ENCODE measurements at regions not wholly inside any gene's neighbourhood (a gene's known extent, or its start where the extent isn't known, plus 50 kb on each side); places are given as distances from the start of the nearest gene placed in this dataset.

- no peak for DNase-seq
These were observed 251.7 kb upstream of the SALL1 start for GRCh38 chr16:51402785-51403184.

DNA sequence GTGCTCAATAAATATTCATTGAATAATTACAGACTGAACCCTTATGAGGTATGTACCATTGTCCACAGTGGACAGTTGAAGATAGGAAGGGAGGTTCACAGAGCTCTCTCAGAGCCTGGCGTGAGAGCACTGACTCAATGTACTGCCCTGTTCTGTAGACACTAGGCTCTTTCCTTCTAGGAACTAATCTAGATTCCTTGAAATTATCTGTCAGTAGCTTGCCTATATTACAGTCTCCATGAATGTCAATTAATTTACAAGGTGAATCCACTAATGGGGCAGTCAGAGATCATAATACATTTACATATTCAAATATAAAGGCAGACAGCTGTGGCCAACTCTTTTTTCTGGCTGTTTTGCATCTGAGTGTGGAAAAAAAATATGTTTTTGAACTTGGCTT is 251.2 kb upstream of the SALL1 start:
- no peak for DNase-seq

DNA sequence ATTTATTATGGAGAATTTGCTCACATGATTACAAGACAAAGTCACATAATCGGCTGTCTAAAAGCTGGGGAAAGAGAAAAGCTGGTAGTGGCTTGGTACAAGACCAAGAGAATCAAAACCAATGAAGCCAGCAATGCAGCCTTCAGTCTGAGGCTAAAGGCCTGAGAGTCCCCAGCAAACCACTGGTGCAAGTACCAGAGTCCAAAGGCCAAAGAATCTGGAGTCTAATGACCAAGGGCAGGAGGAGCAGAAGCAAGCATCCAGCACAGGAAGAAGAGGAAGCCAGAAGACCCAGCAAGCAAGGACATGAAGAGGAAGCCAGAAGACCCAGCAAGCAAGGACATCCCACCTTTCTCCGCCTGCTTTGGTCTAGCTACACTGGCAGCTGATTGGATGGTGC is 250.6 kb upstream of the SALL1 start:
- no peak for DNase-seq

- no peak for DNase-seq
These were observed 249.0 kb upstream of the SALL1 start for GRCh38 chr16:51399908-51400670.

DNA sequence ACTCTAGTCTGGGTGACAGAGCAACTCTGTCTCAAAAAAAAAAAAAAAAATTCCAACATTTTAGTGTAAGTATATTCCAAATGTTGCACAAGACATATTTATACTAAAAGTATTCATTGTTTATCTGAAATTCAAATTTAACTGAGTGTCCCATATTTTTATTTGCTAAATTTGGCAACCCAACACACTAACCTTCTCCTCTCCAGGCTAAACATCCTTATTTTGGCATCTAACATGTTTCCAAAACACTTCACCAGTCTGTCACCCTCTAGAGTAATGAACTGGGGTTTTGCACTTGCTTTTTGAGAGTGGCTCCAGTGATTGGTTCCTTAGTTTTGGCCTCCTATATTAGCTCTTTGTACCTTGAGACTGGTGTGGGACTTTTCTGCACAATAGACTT is 243.4 kb upstream of the SALL1 start:
- no peak for DNase-seq

DNA sequence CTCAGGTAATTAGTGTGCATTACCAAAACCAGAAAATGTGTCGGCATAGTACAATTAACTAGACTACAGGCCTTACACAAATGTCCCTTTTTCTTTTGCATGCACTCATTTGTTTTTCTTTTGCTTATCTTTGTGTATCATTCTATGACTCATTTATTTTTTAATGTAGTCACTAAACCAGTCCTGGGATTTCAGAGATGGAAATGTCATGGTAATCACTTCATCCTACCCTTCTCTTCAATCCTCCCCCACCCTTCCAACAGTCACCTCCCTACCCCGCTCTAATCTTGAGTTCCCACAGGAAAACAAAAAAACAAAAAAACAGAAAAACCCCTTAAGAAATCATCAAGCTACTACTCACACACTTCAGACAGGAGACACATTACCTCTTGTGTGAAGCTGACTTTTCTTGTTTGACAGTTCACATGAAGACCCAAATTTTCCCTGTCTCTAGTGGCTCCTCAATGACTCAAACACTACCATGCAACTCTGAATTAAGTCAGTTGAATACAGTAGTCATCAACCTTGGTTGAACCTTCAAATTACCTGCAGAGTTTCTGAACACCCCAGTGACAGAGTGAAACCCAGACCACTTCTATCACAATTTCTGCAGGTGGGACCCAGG is 242.4 kb upstream of the SALL1 start:
- no peak for DNase-seq

GRCh38 chr16:51392521-51393187 is 241.6 kb upstream of the SALL1 start:
- DNase-seq, result no peak

GRCh38 chr16:51391798-51392511 is 240.9 kb upstream of the SALL1 start:
- no peak for DNase-seq

- no peak for DNase-seq
These were observed 239.8 kb upstream of the SALL1 start for GRCh38 chr16:51390877-51391276.

GRCh38 chr16:51389881-51390280 is 238.8 kb upstream of the SALL1 start:
- no peak for DNase-seq

GRCh38 chr16:51388516-51388951 is 237.5 kb upstream of the SALL1 start:
- DNase-seq, result no peak

DNA sequence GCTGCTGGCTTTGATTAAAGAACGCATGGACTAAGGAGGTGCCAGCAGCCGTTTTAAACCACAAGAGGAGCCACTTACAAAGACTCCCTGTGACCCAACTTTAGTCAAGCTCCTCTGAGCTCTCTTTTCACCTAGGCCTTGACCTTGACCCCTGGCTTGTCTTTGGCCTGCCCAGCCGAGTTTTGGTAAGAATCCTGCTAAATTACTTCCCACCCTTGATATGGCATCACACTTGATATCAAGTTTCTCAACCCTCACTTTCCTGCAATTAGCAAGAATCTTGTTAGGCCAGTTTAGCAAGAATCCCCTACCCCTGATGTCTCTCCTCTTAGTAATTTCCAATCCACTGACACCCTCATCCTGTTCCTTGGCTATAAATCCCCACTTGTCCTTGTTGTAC is 232.8 kb upstream of the SALL1 start:
- DNase-seq, result no peak

GRCh38 chr16:51382940-51383339 is 231.9 kb upstream of the SALL1 start:
- no peak for DNase-seq

DNA sequence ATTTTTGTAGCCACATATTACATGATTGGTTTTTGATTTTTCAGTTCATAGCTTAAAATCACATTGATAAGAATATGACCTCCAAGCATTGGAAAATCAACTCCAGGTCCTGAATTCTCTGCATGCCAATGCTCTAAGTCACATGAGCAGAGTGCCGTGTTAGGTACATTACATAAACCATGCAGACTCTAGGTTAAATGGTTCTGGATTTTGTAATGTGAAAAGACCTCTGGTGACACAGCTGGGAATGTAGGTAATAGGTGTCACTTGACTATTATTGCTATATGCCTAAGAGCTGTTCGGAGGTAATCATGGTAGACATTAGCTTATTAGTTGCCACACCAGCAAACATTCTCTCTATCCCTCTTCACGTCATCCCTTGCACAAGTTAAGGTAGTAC is 231.1 kb upstream of the SALL1 start:
- DNase-seq, result no peak

GRCh38 chr16:51376080-51376479 is 225.0 kb upstream of the SALL1 start:
- no peak for DNase-seq

- no peak for DNase-seq
These were observed 223.7 kb upstream of the SALL1 start for GRCh38 chr16:51374790-51375189.

GRCh38 chr16:51374346-51374745 is 223.3 kb upstream of the SALL1 start:
- DNase-seq, result no peak

- DNase-seq, result no peak
These were observed 214.6 kb upstream of the SALL1 start for GRCh38 chr16:51365715-51366114.

DNA sequence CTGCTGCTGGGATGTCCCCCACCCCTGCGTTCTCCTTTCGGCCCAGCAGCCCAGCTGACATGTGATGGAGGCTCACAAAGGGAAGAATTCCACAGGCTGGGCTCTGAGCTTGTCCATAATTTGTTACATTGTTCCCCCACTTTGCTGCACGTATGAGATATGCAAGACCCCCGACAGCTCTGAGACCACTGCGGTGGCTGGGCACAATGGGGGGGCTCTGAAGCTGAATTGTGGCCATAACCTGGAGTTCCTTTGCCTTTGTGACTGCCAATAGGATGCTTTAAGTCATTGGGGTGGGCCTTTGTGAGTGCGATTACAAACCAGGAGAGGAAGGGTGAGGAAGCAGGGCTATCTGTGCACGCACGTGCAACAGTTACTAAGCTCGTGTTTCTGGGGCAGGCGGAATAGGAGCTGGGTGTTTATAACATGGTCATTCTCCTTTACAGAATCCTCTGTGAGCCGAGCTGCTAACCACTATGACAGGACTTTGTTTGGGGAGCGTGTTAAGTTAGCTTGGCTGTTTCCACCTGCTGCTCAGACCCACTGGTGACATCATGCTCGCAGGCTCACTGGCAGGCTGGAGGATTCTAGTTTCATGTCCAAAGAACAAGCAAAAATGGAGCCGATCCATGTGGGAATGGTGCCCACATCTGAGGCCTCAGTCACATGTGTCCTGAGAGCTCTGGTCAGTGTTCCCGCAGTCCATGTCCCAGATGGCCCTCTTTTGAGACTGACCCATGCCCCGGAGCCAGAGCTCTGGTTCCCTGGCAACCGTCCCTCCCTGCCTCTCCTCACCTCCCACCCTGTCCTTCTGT is 208.3 kb upstream of the SALL1 start:
- DNase-seq, result no peak

DNA sequence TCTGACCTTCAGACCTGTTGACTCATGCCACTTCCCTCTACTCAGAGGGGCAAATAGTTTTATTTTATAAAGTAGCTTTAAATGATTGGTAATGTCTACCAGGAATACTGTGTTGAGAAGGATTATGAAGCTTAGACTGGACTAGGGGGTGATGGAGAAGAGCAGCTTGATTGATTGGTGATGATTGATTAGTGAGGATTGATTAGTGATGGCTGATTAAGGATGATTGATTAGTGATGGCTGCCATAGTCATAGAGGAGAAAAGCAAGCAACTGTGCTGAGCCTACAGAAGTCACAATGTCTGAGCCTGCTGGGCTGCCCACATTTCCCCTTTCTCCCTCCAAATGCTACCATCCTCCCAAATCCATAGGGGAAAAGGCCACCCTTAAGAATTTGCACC is 206.8 kb upstream of the SALL1 start:
- DNase-seq, result no peak

DNA sequence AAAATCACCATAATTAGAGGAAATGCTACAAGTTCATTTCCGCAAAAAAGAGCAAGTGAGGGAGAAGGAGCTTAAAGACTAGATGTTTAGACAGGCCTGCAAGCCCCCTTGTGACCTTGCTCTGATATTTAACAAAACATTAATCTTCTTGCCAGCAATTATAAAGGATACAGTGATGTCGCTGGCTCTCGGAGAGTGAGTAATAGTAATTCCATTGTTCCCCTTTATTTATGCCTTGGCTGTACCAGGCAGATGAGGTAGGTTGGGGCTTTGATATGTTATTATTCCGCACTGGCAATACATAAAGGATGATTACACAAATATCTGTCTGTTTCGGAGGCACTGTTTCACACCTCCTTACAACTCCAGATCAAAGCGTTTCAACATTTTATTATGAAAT is 204.8 kb upstream of the SALL1 start:
- DNase-seq, result no peak

DNA sequence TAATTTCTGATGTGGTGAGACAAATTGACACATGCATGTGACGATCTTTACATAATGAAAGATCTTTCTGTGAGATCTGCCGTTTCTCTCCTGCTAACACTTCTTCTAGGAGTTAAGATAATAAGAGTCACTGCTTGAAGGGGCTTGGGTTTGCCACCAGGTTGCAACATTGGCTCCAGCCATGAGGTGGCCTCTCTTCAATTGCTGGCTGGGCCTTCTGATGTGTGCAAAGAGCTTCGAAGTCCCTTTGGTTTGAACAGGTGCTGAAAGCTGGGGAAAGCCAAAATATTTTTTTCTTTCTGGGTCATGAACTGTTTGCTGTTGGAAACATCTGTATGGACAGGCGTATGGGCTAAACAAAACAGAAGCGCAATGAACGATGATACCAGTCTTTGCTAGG is 204.1 kb upstream of the SALL1 start:
- DNase-seq, result no peak

GRCh38 chr16:51353055-51353454 is 202.0 kb upstream of the SALL1 start:
- DNase-seq, result no peak
